Lower leg skin (tissue), 4 donors: ENCODE measurements at regions not wholly inside any gene's neighbourhood (a gene's known extent, or its start where the extent isn't known, plus 50 kb on each side); places are given as distances from the start of the nearest gene placed in this dataset.

Experiments
- DNase-seq, 2 donors: peaks; one replicate each; pipeline ENCODE4 v3.0.0-alpha.2; 2019; ENCODE audit warnings: low spot score in 2 of 2
- H3K4me3 ChIP-seq: fragments of 200-600 bp; sonication (generic); 2 replicates; pipeline ENCODE4 v1.5.1; 2017; ENCODE audit warnings: mild to moderate bottlenecking, low read depth; ENCODE audit not compliant: poor library complexity, severe bottlenecking
- POLR2A ChIP-seq, 2 donors: fragments of 450-650 bp; IDR thresholded peaks; one replicate each; pipeline ENCODE4 v1.6.1; 2016 to 2017; ENCODE audit warnings: antibody characterized with exemption in 2 of 2, mild to moderate bottlenecking in 1 of 2, moderate library complexity in 1 of 2
- WGBS, 2 donors: methylation state at CpG; one replicate each; pipeline ENCODE4 v1.1.5; 2018; 5-methylcytosine and 5-hydroxymethylcytosine counted together
- intact Hi-C: fragments of 100-400 bp; cut with DNase I; formaldehyde crosslinking; loops from one replicate; pipeline ENCODE4 v1.15.0; 2023; ENCODE audit warnings: low total_unique reads
- TF ChIP-seq, protein P1 (sequence below), 3 donors: fragments of 450-650 bp; IDR thresholded peaks; one replicate each; pipeline ENCODE4 v1.5.1; 2016; ENCODE audit warnings: antibody characterized with exemption in 3 of 3, mild to moderate bottlenecking in 3 of 3, moderate library complexity in 2 of 3

DNA sequence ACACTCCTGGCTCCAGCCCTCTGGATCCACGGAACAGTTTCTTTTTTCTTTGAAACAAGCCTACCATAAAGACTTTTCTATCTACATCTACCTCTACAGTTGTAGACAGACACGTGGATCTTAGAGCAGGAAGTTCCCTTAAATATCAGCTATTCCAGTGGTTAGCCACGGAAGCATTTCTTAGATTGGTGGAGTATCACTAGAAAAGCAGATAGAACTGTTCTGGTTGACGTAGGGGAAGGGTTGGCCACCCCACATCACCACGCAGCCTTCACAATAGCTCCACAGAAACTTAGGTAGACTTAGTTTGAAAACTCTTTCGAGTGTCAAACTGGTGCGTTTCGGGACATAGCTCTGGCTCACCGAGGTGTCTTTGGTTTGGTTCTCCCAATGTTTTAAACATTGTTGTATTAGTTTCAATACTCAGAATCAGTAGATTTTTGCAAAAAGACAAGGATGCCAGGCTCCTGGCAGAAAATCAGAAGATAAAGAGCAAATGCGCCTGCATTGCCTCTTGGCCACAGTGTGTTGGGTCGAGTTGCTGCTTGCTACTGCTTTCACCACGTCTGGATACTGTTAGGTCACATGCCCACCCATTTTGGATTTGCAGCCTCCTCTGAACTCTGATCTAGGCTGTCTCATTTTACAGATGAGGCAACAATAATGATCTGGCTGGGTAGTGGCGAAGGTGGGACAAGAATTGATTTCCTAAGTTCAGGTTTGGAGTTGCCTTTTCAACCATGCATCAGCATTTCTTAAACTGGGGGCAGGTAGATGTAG is 71.5 kb upstream of the DTNBP1 start:
- no peak overlapping the region for H3K4me3 ChIP-seq
- intact Hi-C loops: no loop called here
- no peak for TF ChIP-seq POLR2A (IDR thresholded peaks at IDR 0.05)
- TF ChIP-seq, protein P1, sequence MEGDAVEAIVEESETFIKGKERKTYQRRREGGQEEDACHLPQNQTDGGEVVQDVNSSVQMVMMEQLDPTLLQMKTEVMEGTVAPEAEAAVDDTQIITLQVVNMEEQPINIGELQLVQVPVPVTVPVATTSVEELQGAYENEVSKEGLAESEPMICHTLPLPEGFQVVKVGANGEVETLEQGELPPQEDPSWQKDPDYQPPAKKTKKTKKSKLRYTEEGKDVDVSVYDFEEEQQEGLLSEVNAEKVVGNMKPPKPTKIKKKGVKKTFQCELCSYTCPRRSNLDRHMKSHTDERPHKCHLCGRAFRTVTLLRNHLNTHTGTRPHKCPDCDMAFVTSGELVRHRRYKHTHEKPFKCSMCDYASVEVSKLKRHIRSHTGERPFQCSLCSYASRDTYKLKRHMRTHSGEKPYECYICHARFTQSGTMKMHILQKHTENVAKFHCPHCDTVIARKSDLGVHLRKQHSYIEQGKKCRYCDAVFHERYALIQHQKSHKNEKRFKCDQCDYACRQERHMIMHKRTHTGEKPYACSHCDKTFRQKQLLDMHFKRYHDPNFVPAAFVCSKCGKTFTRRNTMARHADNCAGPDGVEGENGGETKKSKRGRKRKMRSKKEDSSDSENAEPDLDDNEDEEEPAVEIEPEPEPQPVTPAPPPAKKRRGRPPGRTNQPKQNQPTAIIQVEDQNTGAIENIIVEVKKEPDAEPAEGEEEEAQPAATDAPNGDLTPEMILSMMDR (IDR thresholded peaks at IDR 0.05): no peak
- DNase-seq: no peak
- WGBS, 2 donors: 75 to 84% methylated on average over 13 of the region's 13 CpGs

DNA sequence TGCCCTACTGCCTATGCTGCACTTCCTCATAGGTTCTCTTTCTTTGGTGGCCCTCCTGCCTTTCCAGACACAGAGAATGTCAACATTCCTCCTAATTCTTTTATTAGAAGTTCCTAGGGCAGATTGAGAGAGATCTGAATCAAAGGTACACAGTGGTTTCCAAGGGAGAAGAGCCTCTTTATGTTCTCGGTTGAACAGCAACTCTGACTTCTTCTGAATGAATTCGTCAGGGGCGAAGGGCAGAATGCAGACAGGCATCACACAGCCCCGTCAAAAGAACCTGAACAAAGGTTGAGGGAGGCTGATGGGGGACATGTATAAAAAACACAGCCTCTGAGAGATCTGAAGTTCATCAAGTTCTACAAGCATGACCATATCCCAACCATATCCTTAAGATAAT is 68.1 kb upstream of the DTNBP1 start:
- no peak overlapping the region for H3K4me3 ChIP-seq
- WGBS, 2 donors: 96 to 98% methylated on average over 4 of the region's 4 CpGs
- no peak for TF ChIP-seq POLR2A (IDR thresholded peaks at IDR 0.05)
- TF ChIP-seq, protein P1 (IDR thresholded peaks at IDR 0.05): no peak
- DNase-seq: no peak
- intact Hi-C loops: no loop called here

DNA sequence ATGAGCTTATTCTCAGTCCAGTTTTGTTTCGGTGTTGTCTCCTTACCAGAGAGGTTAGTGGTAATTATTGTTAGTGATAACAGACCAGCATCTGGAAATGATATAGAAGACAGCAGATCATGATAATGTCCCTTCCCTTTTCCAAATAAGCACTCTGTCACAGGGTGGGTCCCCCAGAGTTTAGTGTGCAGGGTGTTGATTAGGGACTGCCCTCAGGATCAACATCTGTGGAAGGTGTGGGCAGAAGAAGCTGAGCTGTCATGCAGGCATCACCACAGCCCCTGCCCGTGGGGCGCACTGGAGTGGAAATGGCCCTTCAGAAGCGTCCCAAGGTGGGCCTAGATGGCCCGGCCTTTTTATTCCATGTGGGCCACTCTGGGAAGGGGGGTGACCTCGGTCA is 67.6 kb upstream of the DTNBP1 start:
- TF ChIP-seq, protein P1 (IDR thresholded peaks at IDR 0.05): no peak
- H3K4me3 ChIP-seq: no peak overlapping the region
- intact Hi-C loops: no loop called here
- 89 to 90% methylated on average over 6 of the region's 6 CpGs for WGBS, 2 donors
- no peak for DNase-seq

DNA sequence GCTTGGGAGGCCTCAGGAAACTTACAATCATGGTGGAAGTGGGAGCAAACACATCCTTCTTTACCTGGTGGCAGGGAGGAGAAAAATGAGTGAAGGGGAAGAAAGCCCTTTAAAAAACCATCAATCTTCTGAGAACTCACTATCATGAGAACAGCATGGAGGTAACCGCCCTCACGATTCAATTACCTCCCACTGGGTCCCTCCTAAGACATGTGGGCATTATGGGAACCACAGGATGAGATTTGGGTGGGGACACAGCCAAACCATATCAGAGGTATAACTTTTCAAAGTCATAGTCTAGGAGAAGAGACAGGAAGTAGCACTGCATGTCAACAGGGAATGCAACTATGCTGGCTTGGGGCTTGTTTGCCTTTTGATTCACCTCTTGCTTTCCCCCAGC is 59.9 kb upstream of the DTNBP1 start:
- no peak overlapping the region for H3K4me3 ChIP-seq
- DNase-seq: no peak
- intact Hi-C loops: no loop called here
- no peak for TF ChIP-seq POLR2A (IDR thresholded peaks at IDR 0.05)
- TF ChIP-seq, protein P1 (IDR thresholded peaks at IDR 0.05): no peak
- 88 to 97% methylated on average over 2 of the region's 2 CpGs for WGBS, 2 donors

DNA sequence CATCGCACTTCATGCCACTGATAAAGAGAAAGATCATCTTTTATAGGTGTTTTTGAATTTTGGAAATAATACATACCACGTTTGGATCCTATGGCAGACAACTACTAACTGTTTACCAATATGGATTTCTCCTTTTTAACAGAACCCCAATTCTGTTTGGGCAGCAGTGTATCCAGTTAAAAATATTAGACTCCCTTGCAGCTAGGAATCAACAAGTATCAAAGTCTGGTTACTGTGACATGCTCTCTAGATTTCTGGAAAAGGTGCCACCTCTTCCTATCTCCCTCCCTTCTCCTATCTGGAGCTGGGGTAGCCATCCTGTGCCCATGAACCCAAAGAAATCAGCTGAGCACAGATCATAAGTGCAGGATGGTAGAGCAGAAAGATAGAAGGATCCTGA is 54.1 kb upstream of the DTNBP1 start:
- 87 to 88% methylated on average over 2 of the region's 2 CpGs for WGBS, 2 donors
- TF ChIP-seq, protein P1 (IDR thresholded peaks at IDR 0.05): no peak
- no peak for TF ChIP-seq POLR2A (IDR thresholded peaks at IDR 0.05)
- DNase-seq: no peak
- no peak overlapping the region for H3K4me3 ChIP-seq
- intact Hi-C loops: no loop called here

DNA sequence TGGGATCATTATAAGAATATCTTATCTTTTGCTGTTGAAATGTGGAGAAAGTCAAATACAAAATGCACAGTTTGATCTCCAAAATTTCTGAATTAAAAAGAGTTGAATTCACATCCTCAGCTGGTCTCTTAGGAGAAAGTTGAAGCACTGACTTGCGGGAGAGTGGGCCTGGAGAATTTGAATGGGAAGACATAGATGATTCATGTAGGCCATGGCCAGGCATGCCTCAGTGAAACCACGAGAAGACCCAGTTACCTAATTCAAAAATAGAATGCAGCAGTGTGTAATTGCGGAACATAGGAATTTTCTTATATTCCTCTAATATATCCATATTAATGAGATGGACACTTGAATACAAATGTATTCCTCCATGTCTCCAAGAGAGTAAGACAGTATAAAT is 53.0 kb upstream of the DTNBP1 start:
- DNase-seq: no peak
- 91 to 93% methylated on average over 3 of the region's 3 CpGs for WGBS, 2 donors
- no peak for TF ChIP-seq POLR2A (IDR thresholded peaks at IDR 0.05)
- TF ChIP-seq, protein P1 (IDR thresholded peaks at IDR 0.05): no peak
- H3K4me3 ChIP-seq: no peak overlapping the region
- intact Hi-C loops: no loop called here
